ENCODE measurements at regions not wholly inside any gene's neighbourhood (a gene's known extent, or its start where the extent isn't known, plus 50 kb on each side); places are given as distances from the start of the nearest gene placed in this dataset.

DNA sequence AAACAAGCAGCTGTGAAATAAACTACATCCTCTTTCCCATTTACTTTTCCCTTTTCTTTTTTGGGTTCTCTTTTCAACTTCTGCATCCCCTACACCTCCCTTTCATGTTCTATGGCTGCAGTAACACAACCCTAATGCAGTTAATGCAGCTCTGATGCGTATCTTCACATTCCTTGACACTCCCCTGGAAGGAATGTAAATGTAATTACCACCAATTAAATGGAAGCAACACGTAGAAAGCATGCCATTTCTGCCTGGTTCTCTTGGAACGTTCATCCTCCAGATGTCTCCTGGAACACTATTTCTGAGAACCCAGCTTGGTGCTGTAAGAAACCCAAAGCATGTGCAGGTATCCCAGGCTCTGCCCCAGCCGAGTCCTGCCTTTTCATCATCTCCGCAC is 166.8 kb upstream of the FREM2 start:
- no peak for DNase-seq

DNA sequence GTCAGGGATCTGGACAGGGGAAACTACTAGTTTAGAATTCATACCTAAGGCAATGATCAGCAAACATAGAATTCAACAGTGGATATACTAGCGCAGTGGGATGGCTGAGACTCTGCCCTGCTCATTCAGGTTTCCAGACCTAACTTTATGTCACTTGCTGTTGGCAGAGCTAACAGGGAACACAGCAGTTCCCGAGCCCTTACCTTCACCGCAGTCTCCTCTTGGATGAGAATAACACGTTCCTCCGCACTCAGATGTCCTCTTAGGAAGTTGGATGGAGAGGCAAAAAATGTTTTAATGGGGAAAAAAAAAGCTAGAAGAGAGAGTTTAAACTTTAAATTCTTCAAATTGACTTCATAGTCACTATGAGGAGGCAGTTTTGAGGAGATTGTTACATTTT is 159.7 kb upstream of the FREM2 start:
- DNase-seq, result no peak

DNA sequence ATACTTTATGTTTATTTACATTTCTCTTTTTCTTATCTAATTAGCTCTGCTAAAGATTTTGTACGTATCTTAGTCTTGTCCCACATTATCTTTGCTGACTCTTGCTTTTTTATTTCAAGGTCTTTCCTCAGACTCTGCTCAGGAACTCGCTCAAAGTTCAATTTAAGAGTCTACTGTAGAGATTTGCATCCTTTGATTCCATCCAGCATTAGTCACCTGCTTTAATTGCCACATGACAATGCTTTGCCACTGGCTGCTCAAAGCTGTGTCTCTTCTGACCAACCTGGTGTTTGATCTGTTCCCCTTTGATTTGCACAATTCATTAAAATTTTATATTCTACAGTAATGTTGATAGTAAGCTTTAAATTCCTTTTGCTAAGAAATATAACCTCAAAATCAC is 157.9 kb upstream of the FREM2 start:
- no peak for DNase-seq

DNA sequence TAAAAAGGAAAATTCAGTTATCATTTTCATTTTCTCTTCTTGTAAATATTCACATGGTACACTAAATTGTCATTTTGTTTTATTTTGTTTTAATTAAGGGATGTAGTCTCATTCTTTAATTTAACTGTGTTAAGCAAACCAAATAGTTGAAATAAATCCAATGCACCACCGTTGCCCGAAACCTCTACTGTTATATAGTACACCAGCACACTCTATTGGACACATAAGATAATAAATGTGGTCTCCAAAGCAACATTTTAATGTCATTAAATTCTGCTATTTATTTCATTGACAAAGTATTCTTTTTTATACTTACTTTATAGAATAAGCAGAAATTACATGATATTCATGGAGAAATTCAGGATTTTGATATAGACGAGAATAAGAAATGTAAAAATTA is 156.4 kb upstream of the FREM2 start:
- DNase-seq, result no peak

DNA sequence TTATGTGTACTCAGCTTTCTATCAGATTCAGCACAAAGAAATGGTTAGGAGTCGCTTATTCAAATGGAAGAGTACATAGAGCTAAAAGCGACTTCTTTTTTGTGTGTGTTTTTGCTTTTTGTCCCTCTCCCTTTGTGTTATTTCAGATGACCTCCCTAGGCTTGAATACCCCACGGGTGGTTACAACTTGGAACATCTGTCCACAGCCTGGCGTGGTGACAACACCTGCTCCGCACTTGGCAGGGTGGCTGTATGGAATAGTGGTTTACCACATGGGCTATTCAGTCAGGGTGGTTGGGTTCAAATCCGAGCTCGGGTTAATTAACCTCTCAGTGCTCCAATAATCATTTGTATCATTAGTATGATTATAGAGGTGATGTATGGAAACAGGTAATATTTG is 151.6 kb upstream of the FREM2 start:
- peak; percentile 82 for DNase-seq

DNA sequence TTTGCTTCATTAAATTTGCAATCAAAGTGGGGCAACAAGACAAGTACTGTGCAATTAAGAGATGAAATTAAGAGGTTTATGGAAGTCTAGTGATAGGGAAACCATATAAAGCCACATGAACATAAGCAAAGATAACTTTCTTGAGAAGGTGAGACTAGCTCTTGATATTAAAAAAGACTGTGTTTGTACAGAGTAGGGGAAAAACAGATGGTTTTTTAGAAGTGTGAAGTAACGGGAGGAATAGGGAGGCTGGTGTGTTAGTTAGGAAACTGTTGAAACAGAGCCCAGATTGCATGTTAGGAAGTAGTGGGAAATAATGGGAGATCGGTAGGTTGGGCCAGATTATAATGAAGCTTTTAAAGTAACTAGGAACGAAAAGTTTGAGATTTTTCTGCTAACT is 149.8 kb upstream of the FREM2 start:
- no peak for DNase-seq

DNA sequence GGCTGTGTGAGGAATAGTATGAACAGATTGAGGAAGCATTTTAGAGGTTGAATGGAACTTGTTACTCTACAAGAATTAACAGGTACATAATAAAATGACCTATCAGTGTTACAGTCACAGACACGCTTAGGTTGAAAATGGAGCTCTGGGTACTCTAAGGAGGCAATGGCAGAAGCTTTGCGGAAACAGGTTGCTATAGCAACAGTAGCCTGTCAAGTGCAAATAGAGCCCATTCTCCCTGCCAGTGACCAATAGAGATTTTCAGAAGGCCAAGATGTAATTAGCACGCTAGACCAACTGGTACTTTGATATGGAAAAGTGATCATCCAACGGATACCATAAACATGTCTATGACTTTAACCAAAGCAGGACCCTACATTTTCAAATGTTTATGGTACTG is 148.5 kb upstream of the FREM2 start:
- DNase-seq, result no peak

DNA sequence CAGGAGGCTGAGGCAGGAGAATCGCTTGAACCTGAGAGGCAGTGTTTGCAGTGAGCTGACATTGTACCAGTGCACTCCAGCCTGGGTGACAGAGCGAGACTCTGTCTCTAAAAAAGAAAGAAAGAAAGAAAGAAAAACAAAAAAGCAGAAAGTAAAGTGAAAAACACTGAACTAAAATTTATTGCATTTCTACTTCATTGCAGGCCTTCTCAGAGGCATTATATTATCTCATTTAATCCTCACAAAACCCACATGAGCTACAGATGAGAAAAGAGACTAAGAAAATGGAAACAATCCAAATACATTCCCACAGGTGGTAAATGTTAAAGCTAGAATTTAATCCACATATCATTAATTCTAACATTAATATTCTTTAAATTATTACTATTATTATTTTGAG is 147.2 kb upstream of the FREM2 start:
- DNase-seq, result no peak

DNA sequence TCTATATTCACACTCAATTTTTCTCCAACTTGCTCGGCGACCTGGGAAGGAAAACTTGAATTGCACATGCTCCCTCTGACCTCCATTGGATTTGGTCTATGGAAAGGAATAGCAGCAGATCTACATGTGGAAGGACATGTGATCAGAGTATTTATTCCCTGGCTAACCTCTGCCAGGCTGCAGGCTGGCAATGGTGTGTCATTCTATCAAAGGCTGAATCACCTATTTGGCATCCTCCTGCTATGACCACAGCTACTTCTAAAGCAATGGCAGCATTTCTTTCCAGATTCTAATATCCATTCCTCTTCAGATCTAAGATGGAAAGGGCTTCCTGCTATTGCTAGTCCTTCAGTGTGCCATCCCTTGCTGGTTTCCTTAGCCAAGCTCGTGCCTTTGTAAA is 144.3 kb upstream of the FREM2 start:
- no peak for DNase-seq

DNA sequence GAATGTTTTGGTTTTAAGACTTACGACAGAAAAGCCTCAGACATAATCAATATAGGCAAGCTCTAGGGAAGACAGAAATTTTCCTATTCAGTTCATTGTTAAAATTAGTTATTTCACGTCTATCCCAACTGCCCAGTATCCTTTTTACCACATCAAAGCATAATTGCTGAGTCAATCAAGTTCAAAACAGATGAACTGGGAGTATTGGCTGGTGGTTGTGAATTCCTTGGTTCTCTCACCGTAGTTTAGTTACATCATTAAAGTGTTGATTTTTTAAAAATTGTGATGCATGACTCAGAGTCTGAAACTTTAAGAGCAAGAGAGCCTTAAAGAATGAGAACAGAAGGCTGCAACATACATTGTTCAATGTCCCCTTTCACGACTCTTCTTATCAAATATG is 143.3 kb upstream of the FREM2 start:
- no peak for DNase-seq

DNA sequence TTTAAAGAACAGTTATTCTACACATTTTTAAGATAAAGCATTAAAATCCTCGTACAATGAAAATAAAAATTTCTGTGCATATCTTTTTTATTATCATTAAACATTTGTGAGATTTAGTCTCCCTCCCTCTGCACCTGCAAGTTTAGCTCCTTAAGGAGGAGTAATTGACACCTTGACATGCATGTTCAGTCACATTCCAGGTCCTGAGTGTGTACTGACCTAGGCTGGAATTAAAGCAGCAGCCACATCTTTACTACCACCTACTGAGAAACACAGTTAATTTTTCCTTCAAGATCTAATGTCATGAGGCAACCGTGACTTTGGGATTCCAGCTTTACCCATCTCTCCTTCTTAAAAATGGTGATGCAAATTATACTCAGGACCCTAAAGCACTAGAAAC is 123.1 kb upstream of the FREM2 start:
- DNase-seq, result no peak

DNA sequence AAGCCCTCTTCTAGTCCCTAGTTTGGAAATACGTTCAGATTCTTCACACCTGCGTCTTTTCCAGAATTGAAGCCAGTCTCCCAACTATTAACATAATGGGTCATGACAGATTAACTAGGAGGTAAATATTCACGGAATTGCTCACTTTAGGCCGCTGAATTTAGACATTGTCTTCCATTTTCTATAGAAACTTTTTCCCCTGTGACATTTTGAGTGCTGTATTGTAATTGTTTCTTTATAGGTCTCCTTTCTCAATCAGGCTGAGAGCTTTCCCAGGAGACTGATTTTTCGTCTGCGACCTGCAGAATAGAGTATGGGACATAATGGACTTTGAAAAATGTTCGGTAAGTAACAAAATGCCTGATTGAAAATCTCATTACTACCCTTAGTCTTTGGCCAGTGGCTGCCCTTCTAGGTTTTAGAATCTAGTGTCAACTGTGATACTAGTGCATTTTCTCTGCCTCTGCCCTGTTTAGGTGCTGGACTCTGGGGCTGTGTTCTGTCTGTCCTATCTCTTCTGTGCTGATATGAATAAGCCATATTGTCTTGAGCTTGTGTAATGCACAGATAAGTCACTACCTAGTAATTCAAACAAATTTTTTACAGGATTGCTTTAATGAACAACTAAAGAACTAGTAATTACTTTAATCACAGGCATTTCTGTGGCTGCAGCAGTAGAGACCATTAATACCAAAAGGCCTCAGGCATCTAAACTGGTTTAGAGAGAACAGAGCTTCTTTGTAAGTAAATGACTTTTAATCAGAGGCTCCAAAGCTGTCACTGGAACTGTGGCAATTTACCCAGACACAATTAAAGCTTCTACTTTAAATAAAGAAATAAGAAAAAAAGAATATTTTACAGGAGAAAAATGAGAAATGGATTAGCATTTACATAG is 122.4 kb upstream of the FREM2 start:
- peak; percentile 16 for DNase-seq

DNA sequence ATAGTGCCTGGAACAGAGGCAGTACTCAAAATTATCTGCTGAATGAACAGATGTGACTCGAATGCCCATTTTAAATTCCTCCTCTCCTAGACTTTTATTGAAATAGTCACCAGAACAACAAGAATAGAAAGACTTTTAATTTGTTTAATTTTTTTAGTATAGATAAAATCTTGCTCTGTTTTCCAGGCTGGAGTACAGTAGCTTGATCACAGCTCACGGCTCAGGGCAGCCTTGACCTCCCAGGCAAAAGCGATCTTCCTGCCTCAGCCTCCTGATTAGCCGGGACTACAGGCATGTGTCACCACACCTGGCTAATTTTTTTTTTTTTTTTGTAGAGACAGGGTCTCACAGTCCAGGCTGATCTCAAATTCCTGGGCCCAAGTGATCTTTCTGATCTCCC is 120.9 kb upstream of the FREM2 start:
- DNase-seq, result no peak

DNA sequence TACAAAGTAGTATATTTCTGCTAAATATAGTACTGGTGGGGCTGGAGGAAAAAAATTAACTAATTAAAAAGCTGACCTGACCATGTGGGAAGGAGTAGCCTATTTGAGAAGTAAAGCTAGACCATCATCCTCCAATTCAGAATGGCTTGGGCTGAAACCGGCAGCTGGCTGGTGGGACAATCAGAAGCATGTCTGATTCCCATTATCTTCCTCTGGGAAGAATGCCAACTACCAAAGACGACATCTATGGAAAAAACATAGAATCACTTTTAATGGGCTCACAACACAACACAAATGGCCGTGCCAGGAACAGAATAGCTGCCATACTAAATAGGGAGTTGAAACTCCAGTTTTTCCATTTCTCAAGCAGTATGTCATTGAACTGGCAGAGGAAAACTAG is 120.4 kb upstream of the FREM2 start:
- DNase-seq, result peak; percentile 52

DNA sequence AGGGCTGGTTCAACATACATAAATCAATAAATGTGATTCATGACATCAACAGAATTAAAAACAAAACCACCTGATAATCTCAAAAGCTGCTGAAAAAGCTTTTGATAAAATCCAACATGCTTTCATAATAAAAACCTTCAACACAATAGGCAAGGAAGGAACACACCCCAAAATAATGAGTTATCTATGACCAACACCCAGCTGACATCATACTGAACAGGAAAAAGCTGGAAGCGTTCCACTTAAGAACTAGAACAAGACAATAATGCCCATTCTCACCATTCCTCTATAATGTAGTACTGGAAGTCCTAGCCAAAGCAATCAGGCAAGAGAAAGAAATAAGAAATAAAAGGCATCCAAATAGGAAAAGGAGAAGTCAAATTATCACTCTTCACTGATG is 116.2 kb upstream of the FREM2 start:
- no peak for DNase-seq

DNA sequence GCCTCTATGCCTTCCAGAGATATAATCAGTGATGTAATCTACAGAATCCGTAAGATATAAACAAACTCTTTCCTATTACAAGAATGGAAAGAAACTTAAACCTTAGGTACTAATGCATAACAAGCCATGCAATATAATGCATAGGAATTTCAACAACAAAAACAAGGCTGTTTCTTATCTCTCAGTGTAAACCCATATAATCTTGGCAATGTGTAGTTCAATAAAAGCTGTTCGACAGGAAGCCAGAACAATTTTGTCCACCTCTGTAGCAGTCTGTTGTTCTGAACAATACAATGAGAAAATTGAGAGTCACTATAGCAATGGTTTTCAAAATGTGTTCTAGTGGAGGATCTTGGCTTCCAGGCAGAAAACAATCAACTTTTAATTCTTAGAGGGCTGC is 111.5 kb upstream of the FREM2 start:
- DNase-seq, result no peak

DNA sequence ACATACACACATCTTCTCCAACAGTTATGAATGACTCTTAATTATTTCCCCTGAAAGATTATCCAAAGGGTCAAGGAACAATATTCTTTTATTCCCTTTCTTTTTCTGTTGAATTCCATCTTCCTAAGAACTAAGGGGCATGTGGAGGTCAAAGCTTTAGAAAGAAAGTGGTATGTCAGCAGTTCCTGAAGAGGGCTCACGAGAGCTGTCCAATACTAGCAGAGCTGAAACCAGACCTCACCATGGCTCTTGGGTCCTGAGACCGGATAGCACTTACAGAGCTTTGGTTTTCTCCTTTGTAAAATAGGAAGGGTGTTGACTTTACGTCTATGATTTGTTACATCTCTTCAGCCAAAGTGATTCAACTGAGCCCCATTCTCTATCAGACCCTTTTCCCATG is 109.8 kb upstream of the FREM2 start:
- no peak for DNase-seq

DNA sequence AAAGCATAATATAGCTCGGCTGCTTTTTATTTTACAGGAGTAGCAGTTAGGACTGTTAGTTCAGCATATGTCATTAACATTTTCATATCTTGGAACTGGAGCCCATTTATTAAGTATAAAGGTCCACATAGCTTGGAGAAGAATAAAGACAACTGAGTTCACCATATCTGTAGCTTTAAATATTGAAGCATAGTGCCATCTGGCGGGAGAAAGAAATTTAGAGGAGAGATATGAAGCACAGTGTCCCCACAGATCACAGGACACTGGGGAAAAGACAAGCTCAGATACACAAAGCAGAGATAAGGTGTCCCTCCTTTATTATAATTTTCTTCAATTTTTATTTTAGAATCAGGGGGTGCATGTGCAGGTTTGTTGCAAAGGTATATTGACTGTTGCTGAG is 104.7 kb upstream of the FREM2 start:
- peak; percentile 61 for DNase-seq

DNA sequence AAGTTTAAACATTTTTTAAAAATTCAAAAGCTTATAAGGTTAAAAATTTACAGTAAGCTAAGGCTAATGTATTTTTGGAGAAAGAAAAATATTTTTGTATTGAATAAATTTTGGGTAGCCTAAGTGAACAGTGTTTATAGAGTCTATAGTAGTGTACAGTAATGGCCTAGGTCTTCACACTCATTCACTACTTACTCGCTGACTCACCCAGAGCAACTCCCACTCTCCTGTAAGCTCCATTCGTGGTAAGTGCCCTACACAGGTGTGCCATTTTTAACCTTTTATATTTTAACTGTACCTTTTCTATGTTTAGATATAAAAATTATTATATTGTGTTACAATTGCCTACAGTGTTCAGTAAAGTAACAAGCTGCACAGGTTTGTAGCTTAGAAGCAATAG is 96.6 kb upstream of the FREM2 start:
- DNase-seq, result no peak

DNA sequence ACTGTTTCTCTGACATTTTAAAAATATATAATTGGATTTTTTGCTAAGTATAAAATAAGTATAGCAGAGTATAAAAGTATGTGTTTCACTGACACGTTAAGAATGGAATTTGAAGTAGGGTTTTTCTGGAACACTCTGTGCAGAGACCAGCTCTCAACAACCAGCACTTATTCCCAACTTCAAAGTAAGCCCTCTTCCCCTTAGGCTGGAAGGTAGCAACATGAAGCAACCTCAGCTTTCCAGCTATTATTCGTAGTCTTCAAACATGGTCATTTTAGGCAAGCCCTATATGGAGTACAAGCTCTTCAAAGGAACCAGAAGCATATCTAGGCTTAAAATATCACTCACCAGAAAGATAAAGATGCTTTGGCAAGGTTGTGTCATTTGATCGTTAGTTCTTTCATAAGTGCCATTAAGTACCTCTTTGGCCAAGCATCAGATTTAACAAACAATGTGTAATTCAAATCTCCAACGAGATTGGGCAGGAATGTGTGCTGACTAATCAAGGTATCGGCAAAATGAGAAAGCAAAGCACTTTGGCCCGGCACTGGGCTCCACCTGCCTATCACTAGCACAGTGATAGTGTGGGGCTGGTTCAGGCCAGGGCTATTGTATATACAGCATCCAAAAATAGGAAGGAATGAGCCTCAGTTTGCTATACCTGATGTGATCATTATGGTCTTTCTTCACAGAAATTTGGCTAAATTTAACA is 95.9 kb upstream of the FREM2 start:
- no peak for DNase-seq

DNA sequence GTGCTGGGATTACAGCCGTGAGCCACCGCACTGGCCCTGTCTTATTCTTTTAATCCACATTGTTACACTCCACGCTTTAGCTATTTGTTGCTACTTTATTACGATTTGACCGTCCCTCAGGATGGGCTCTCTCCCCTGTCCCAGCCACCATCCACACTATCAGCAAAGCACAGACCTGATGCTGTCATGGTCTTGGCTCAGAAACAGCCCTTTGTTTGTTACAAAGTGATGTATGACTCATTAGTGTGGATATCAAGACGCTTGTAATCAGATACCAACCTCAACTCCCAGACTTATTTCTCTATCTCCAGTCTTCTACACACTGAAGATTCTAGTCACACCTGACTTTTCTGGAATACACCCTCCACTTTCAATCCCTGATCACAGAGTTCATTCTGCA is 84.6 kb upstream of the FREM2 start:
- DNase-seq, result no peak

DNA sequence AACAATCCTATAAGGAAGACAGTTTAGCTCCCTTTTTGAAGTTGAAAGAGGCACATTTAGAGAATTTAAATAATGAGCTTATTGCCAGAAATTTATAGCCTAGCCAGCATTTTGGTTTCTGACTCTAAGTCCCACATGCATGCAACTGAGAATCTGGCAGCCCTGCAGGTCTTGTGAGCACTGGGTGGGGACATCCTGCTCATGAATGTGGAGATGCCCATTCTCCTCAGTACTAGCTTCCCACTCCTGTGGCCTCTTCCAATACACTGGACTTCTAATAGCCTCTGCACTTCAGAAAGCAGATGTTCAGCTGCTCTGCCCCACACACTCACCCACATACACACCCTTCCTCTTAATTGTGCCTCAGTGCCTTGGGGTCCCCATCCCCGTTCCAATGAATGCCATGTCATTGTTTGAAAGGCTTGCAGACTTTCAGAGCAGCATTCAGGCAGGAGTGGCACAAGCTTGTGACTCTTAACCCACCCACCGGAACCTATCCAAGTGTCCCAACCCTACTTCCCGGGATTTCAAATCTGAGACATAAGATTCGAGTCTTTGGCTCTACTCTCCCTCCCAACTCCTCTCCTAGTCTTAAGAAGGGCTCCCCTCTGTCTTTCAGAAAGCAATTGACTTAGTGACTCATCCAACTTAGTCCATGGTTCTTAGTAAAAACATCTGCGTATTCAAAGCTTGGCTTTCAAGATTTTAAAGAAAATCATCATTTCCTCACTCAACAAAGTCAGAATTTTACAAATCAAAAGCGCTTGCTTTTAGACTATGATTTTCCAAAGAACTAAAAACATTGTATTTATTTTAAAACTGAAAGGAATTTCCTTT is 80.0 kb upstream of the FREM2 start:
- DNase-seq, result no peak

DNA sequence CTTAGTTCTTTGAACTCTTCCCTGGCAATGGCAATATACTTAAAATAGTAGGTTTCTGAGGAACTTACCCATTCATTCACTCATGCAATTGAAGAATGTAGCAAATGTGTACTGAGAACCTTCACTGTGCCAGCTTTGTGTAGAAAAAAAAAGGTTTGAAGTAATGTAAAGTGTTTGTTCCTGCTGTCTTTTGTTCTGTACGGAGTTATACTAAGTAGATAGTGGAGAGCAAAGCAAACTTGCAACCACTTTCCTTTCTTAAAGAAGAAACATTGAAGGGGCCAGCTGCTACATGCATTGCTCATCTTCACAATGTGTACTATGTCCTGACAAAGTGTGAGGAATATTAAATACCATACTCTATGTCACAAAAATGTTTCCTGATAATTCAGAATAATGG is 68.9 kb upstream of the FREM2 start:
- no peak for DNase-seq

DNA sequence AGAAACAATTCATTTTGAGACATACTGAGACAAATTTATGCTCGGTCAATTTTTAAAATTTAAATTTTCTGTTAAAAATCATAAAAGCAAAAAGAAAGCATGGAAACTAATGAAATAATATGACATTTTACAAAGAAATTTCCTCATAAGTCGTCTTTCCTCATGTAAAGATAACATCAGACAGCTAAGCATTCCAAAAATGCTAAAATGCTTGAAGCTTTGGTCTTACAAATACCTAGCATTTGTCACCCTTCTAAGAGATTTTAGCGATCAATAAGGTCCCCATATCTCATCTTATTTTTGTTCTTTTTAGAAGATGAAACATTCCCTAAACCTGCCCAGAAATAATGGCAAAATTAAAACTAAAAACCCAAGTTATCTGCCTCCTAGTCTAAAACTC is 68.5 kb upstream of the FREM2 start:
- DNase-seq, result no peak
